ENCODE measurements at regions not wholly inside any gene's neighbourhood (a gene's known extent, or its start where the extent isn't known, plus 50 kb on each side); places are given as distances from the start of the nearest gene placed in this dataset.

DNA sequence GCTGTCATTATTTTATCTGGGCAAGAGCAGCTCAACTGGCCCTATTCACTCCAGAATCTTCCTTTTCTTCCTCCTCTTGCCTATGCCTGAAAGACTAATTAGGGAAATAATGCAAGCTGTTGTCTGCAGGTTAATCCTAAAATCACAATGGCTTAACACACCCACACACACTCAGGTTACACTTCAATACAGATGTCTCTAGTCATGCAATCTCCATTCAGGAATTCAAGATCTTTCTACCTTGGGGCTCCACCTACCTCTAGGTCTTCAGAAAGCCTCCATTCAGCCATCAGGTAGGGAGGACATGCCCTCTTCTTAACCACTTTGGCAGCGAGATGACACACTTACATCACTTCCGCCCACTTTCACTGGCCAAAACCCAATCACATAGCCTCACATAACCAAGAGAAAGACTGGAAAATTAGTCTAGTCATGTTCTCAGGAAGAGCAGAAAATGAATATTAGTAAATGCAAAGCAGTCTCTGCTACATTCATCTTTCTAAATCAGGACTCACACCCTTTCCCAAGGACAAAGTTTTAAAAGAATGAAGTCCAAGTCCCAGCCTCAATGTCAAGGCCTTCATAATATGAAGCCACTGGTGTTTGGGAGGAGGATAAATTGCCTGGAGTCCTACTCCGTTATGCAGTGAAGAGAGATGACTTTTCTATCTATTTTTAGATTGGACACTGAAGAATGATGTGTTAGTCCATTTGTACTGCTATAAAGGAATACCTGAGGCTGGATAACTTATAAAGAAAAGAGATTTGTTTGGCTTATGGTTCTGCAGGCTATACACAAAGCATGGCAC, 428.1 kb downstream of the EFNA5 start:
- Histone ChIP-seq H3K27ac (ENCODE audit: low read depth, low read length) (no peak overlapping the region), H3K4me2 (ENCODE audit: low read length) (no peak overlapping the region), H3K36me3 (ENCODE audit: insufficient read depth, low read length) (no peaks in the 10 kb centered on the region), H4K20me1 (ENCODE audit: insufficient read depth, low read length) (no peaks in the 10 kb centered on the region), H2AFZ (ENCODE audit: low read depth, low read length) (no peak overlapping the region), H3K4me1 (ENCODE audit: insufficient read depth, low read length) (no peaks in the 10 kb centered on the region), H3K9me3 (ENCODE audit: insufficient read depth, low read depth, low read length) (no peaks in the 10 kb centered on the region), H3K79me2 (ENCODE audit: insufficient read depth, low read length) (no peaks in the 10 kb centered on the region), H3K9ac (ENCODE audit: low read length) (no peak overlapping the region), H3K4me3 (ENCODE audit: insufficient read depth, low read depth, low read length) (no peak overlapping the region), H3K27me3 (ENCODE audit: insufficient read depth, low read length) (no peaks in the 10 kb centered on the region)
- DNase-seq (ENCODE audit: low read depth): no peak
- no peak overlapping the region for H3K4me3 Mint-ChIP-seq (ENCODE audit: unreplicated experiment)
- no peaks in the 10 kb centered on the region for H3K36me3 Mint-ChIP-seq (ENCODE audit: low read depth, unreplicated experiment)
- TF ChIP-seq, protein P1, sequence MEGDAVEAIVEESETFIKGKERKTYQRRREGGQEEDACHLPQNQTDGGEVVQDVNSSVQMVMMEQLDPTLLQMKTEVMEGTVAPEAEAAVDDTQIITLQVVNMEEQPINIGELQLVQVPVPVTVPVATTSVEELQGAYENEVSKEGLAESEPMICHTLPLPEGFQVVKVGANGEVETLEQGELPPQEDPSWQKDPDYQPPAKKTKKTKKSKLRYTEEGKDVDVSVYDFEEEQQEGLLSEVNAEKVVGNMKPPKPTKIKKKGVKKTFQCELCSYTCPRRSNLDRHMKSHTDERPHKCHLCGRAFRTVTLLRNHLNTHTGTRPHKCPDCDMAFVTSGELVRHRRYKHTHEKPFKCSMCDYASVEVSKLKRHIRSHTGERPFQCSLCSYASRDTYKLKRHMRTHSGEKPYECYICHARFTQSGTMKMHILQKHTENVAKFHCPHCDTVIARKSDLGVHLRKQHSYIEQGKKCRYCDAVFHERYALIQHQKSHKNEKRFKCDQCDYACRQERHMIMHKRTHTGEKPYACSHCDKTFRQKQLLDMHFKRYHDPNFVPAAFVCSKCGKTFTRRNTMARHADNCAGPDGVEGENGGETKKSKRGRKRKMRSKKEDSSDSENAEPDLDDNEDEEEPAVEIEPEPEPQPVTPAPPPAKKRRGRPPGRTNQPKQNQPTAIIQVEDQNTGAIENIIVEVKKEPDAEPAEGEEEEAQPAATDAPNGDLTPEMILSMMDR (IDR thresholded peaks at IDR 0.05; ENCODE audit: insufficient read depth, low read depth, low read length): no peak
- TF ChIP-seq EZH2 (IDR thresholded peaks at IDR 0.05; ENCODE audit: insufficient read depth, low read length): no peak
- no peak for FAIRE-seq
- no peaks in the 10 kb centered on the region for H3K27me3 Mint-ChIP-seq (ENCODE audit: low read depth, unreplicated experiment)
- H3K27ac Mint-ChIP-seq (ENCODE audit: unreplicated experiment): no peak overlapping the region
- no peaks in the 10 kb centered on the region for H3K9me3 Mint-ChIP-seq (ENCODE audit: unreplicated experiment)
- peaks cover 4% of the 10 kb centered on the region for H3K4me1 Mint-ChIP-seq (ENCODE audit: low read depth, unreplicated experiment)

DNA sequence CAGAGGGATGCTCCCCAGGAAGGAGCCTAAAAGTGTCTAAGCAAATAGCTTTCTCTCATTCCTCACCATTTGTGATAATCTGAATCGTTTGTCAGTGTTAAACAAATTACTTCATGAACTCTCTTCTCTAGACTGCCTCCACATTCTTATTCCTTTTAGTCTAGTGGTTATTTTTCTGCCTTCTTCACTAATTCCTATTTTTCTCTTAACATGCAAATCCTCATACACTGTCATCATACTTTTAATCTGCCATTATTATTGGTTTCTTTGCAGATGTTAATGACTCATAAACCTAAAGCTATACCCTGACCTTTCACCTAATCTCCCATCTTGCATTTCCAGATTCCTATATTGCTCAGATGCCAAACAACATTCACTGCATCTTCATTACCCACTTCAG, 428.9 kb downstream of the EFNA5 start:
- H4K20me1 ChIP-seq (ENCODE audit: insufficient read depth, low read length): no peaks in the 10 kb centered on the region
- peaks cover 4% of the 10 kb centered on the region for H3K4me1 Mint-ChIP-seq (ENCODE audit: low read depth, unreplicated experiment)
- FAIRE-seq: no peak
- H3K27me3 Mint-ChIP-seq (ENCODE audit: low read depth, unreplicated experiment): no peaks in the 10 kb centered on the region
- DNase-seq (ENCODE audit: low read depth): no peak
- H3K4me3 Mint-ChIP-seq (ENCODE audit: unreplicated experiment): no peak overlapping the region
- no peak overlapping the region for H3K4me2 ChIP-seq (ENCODE audit: low read length)
- H3K9me3 ChIP-seq (ENCODE audit: insufficient read depth, low read depth, low read length): no peaks in the 10 kb centered on the region
- H2AFZ ChIP-seq (ENCODE audit: low read depth, low read length): no peak overlapping the region
- no peaks in the 10 kb centered on the region for H3K79me2 ChIP-seq (ENCODE audit: insufficient read depth, low read length)
- H3K27ac Mint-ChIP-seq (ENCODE audit: unreplicated experiment): no peak overlapping the region
- no peaks in the 10 kb centered on the region for H3K27me3 ChIP-seq (ENCODE audit: insufficient read depth, low read length)
- no peak overlapping the region for H3K9ac ChIP-seq (ENCODE audit: low read length)
- no peaks in the 10 kb centered on the region for H3K4me1 ChIP-seq (ENCODE audit: insufficient read depth, low read length)
- H3K36me3 Mint-ChIP-seq (ENCODE audit: low read depth, unreplicated experiment): no peaks in the 10 kb centered on the region
- no peak overlapping the region for H3K4me3 ChIP-seq (ENCODE audit: insufficient read depth, low read depth, low read length)
- no peaks in the 10 kb centered on the region for H3K36me3 ChIP-seq (ENCODE audit: insufficient read depth, low read length)
- TF ChIP-seq, protein P1 (IDR thresholded peaks at IDR 0.05; ENCODE audit: insufficient read depth, low read depth, low read length): no peak
- no peaks in the 10 kb centered on the region for H3K9me3 Mint-ChIP-seq (ENCODE audit: unreplicated experiment)
- no peak overlapping the region for H3K27ac ChIP-seq (ENCODE audit: low read depth, low read length)

DNA sequence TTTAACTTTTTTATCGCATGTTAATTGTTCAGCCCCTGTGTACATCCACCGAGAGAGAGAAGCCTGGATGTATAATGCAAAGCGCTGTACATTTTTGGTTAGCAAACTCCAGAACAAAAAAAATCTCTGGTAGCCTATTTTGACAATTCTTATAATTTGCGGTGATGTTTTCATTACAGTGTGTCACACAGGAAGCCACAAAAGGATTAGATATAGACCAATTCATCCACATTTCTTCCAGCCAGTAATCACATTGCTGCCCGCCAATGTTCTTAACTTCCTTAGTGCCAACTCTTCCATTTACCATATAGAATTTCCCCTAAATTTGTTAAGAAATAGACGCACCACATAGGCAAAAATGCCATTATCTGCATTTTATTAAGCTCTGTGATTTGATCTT, 435.6 kb downstream of the EFNA5 start:
- no peak for TF ChIP-seq EZH2 (IDR thresholded peaks at IDR 0.05; ENCODE audit: insufficient read depth, low read length)
- TF ChIP-seq, protein P1 (IDR thresholded peaks at IDR 0.05; ENCODE audit: insufficient read depth, low read depth, low read length): no peak
- no peaks in the 10 kb centered on the region for H3K27me3 Mint-ChIP-seq (ENCODE audit: low read depth, unreplicated experiment)
- DNase-seq (ENCODE audit: low read depth): no peak
- Histone ChIP-seq H3K9me3 (ENCODE audit: insufficient read depth, low read depth, low read length) (no peaks in the 10 kb centered on the region), H3K36me3 (ENCODE audit: insufficient read depth, low read length) (no peaks in the 10 kb centered on the region), H3K4me2 (ENCODE audit: low read length) (no peak overlapping the region), H3K4me3 (ENCODE audit: insufficient read depth, low read depth, low read length) (no peak overlapping the region), H3K79me2 (ENCODE audit: insufficient read depth, low read length) (no peaks in the 10 kb centered on the region), H2AFZ (ENCODE audit: low read depth, low read length) (no peak overlapping the region), H3K27ac (ENCODE audit: low read depth, low read length) (no peak overlapping the region), H4K20me1 (ENCODE audit: insufficient read depth, low read length) (no peaks in the 10 kb centered on the region), H3K9ac (ENCODE audit: low read length) (no peak overlapping the region), H3K4me1 (ENCODE audit: insufficient read depth, low read length) (no peaks in the 10 kb centered on the region), H3K27me3 (ENCODE audit: insufficient read depth, low read length) (no peaks in the 10 kb centered on the region)
- no peak for FAIRE-seq
- no peaks in the 10 kb centered on the region for H3K9me3 Mint-ChIP-seq (ENCODE audit: unreplicated experiment)
- H3K4me3 Mint-ChIP-seq (ENCODE audit: unreplicated experiment): no peak overlapping the region
- no peaks in the 10 kb centered on the region for H3K36me3 Mint-ChIP-seq (ENCODE audit: low read depth, unreplicated experiment)
- H3K27ac Mint-ChIP-seq (ENCODE audit: unreplicated experiment): no peak overlapping the region
- H3K4me1 Mint-ChIP-seq (ENCODE audit: low read depth, unreplicated experiment): no peaks in the 10 kb centered on the region

Data from astrocyte (in vitro differentiated cells and primary cell).